ENCODE measurements at regions not wholly inside any gene's neighbourhood (a gene's known extent, or its start where the extent isn't known, plus 50 kb on each side); places are given as distances from the start of the nearest gene placed in this dataset.

GRCh38 chr9:90044263-90044662 lies 439.5 kb downstream of the GADD45G start:
- no peak for DNase-seq

- no peak for DNase-seq
Observed at GRCh38 chr9:90044710-90045151, 439.9 kb downstream of the GADD45G start.

GRCh38 chr9:90046317-90046861 lies 441.6 kb downstream of the GADD45G start:
- no peak for DNase-seq

GRCh38 chr9:90047828-90048227 lies 443.0 kb downstream of the GADD45G start:
- no peak for DNase-seq

DNA sequence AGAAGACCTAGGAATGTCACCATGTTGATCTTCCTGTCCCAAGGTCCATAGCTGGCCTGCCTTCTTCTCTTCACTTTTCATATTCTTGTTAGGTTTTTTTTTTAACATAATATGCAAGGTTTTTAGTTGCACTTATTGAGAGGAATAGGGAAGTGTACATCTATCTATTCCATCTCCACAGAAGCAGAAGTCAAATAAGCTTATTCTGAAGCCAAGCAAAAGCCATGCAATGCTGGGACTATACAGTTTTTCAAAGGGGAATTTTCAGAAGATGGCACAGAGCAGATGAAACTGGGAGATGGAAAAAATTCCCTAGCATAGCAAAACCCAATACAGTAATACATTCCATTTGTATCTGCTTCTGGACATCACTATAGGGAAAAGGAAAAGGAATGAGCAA lies 447.6 kb downstream of the GADD45G start:
- no peak for DNase-seq

DNA sequence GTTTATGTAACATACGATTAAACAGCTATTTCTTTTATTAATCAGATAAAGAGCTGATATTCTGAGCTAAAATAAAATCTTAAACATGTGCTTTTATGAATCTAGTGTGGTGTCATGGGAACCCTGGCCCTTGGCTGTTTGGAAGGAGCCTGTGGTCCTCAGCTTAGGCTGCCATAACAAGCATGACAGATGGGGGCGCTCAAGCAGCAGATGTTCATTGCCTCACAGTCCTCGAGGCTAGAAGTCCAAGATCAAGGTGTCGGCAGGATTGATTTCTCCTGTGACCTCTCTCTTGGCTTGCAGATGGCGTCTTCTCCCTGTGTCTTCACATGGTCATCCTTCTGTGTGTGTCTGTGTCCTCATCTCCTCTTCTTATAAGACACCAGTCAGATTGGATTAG lies 448.2 kb downstream of the GADD45G start:
- no peak for DNase-seq

DNA sequence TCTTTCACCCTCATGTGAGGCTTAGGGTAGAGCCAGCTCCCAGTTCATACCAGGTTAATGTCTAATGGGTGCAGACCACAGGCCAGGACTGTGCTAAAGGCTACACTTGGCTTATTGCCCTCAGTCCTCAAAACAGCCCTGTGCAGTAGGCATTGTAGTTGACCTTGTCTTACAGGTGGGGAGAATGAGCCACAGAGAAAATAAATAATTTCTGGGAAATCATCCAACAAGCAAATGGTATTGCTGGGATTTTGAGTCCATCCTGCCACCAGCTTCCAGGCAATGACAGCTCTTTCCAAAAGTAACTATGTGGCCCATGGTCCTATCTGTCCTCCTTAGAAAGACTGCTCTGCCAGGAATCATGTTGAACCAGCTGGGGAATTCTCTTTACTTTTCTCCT lies 450.0 kb downstream of the GADD45G start:
- no peak for DNase-seq

GRCh38 chr9:90055226-90055625 lies 450.4 kb downstream of the GADD45G start:
- DNase-seq, result no peak

DNA sequence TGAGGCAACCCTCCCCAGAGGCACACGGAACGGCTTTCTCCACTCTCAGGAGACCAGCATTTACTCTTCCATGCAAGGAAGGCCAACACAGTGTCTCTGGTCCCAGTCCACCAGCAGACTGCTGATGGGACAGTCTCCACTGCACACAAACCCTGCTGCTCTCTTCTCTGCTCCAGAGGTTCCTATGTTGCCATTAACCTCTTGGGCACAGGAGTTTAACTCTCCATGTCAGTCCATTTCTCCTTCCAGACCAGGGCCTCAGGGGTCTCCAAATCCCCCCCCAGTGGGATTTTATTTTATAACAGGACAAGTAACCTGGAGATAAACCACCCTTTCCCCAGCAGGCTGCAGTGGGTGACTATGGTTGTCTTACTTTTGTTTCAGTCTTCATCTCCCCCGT lies 452.5 kb downstream of the GADD45G start:
- DNase-seq, result no peak

DNA sequence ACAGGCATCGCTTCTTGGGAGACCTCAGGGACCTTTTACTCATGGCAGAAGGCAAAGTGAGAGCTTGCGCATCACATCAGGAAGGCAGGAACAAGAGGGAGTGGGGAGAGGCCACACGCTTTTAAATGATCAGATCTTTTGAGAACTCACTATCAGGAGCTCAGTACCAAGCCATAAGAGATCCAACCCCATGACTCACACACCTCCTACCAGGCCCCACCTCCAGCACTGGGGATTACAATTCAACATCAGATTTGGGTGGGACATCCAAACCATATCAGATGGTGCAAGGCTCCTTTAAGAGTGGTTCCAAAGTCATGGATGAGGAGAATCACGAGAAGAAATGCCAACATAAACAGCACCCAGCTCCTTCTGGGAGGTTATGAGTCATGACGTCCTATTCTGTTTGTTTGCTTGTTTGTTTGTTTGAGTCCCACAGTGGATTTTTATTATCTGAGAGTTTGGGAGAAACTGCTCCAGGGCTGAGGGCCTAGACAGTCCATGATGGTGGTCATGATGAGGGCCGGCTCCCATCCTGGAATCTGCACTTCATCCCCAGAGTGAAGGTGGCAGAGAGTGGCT lies 453.5 kb downstream of the GADD45G start:
- DNase-seq, result no peak

DNA sequence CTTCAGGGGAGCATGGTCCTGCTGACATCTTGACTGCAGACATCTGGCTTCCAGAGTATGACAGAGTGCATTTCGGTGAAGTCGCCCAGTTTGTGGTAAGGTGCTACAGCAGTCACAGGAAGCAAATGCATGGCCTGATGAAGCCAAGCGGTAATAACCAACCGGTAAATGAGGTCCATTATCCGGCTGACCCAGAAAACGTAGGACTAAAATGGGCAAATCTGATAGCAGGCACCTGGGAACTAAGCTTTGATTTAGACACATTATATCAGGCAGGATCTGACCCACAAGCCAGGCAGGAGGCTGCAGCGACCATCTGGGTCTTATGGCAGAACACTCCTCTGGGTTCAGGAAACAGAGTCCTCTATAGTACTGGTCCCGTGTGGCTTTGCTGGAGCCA lies 454.6 kb downstream of the GADD45G start:
- no peak for DNase-seq

DNA sequence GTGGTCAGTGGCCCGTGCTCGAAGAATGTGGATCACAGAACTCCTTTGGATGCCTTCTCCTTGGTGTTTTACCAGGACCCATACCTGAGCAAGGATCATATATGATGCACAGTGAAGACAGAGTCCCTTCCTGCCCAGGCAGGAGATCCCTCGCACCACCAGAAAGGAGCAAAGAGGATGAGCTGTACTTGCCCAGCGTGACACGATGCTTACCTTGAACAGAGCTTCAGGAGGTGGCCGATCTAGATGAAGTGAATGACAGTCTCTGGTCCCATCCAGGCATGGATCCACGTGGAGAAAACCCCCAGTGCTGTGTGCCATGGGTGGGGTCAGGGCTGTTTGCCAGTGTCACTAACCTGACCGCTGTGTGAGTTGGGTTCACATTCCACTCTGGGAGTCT lies 455.4 kb downstream of the GADD45G start:
- DNase-seq, result no peak

GRCh38 chr9:90061187-90061586 lies 456.4 kb downstream of the GADD45G start:
- DNase-seq, result no peak

DNA sequence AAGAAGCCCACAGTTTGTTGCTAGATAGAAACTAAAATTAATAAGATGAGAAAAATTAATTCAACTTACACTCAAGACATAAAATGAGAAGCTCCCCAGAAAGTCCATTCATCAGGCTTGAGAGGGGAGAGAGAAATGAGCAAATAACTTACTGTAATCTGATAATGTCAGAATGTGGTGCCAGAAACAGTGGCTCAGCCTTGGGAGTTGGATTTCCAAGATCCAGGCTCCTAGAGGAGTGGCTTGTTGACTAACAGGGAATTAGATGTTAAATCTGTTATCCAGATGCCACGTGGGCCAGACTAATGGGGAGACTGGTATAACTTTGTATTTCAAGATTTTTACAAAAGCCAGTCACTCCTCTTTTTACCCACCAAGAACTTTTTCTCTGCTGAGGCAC lies 458.2 kb downstream of the GADD45G start:
- DNase-seq, result no peak

- DNase-seq, result no peak
Observed at GRCh38 chr9:90064248-90064647, 459.4 kb downstream of the GADD45G start.

- DNase-seq, result no peak
Observed at GRCh38 chr9:90064971-90065370, 460.2 kb downstream of the GADD45G start.

- DNase-seq, result no peak
Observed at GRCh38 chr9:90065851-90066250, 461.0 kb downstream of the GADD45G start.

GRCh38 chr9:90069085-90069484 lies 464.3 kb downstream of the GADD45G start:
- DNase-seq, result no peak

DNA sequence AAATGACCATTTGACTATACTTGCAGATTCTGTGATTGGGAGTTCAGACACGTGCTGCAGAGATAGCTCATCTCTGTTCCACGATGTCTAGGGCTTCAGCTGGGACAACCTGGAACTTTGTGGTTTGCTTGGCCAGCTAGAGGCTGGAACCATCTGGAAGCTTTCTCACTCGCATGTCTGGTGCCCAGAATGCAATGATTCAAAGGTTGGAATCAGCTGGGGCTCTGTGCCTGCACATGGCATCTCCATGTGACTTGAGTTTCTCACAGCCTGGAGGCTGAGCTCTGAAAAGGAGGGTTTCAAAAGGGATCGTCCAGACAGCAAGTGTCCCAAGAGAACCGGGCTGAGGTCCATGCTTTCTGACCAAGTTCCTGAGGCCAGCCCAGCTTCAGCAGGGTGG lies 465.2 kb downstream of the GADD45G start:
- no peak for DNase-seq

DNA sequence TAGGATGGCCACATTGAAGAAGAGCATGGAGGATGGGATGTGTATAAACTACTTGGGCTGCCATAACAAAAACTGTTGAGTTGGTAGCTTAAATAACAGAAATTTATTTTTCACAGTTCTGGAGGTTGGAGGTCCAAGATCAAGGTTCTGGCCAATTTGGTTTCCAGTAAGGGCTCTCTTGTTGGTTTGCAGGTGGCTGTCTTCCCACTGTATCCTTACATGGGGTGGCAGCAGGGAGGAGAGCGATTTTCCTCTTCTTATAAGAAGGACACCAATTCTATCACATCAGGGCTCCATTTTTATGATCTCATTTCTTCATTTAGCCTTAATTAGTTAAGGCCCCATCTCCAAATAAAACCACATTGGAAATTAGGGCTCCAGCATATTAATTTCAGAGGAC lies 465.7 kb downstream of the GADD45G start:
- no peak for DNase-seq

GRCh38 chr9:90070931-90071660 lies 466.3 kb downstream of the GADD45G start:
- DNase-seq, result no peak

- DNase-seq, result no peak
Observed at GRCh38 chr9:90073186-90073945, 468.6 kb downstream of the GADD45G start.

GRCh38 chr9:90074316-90074962 lies 469.6 kb downstream of the GADD45G start:
- DNase-seq, result no peak
